ENCODE measurements at regions not wholly inside any gene's neighbourhood (a gene's known extent, or its start where the extent isn't known, plus 50 kb on each side); places are given as distances from the start of the nearest gene placed in this dataset.

- TF ChIP-seq CTCF (IDR thresholded peaks at IDR 0.05), result no peak
- no peak for TF ChIP-seq POLR2A (IDR thresholded peaks at IDR 0.05)
These were observed 110.2 kb upstream of the CCDC68 start for GRCh38 chr18:55069497-55069896.

Data from ovary (tissue), 3 donors.